HFFc6 (cell line): ENCODE measurements at regions not wholly inside any gene's neighbourhood (a gene's known extent, or its start where the extent isn't known, plus 50 kb on each side); places are given as distances from the start of the nearest gene placed in this dataset.

Source experiments
- DNase-seq: peaks from one replicate; pipeline ENCODE4 v3.0.0-alpha.2; 2018
- H3K27ac Mint-ChIP-seq: 2 replicates; pipeline ENCODE4 v1.8.0; 2020; ENCODE audit warnings: mild to moderate bottlenecking, mixed read lengths
- H3K27me3 Mint-ChIP-seq: 2 replicates; pipeline ENCODE4 v1.8.0; 2021; ENCODE audit warnings: mild to moderate bottlenecking, moderate library complexity, mixed read lengths; ENCODE audit not compliant: insufficient read depth
- H3K36me3 Mint-ChIP-seq: 2 replicates; pipeline ENCODE4 v1.8.0; 2021; ENCODE audit warnings: low read depth, mixed read lengths
- H3K4me1 Mint-ChIP-seq: 2 replicates; pipeline ENCODE4 v1.8.0; 2020; ENCODE audit warnings: low read depth, mixed read lengths
- H3K4me3 Mint-ChIP-seq: 2 replicates; pipeline ENCODE4 v1.8.0; 2020; ENCODE audit warnings: mild to moderate bottlenecking, moderate library complexity, mixed read lengths
- H3K9me3 Mint-ChIP-seq: 2 replicates; pipeline ENCODE4 v1.8.0; 2020; ENCODE audit warnings: mild to moderate bottlenecking, mixed read lengths
- TF ChIP-seq, protein P1 (sequence below): fragments of 200-600 bp; sonication (generic); IDR thresholded peaks from 2 replicates; pipeline ENCODE4 v1.5.0; 2021; ENCODE audit warnings: antibody characterized with exemption, mild to moderate bottlenecking

DNA sequence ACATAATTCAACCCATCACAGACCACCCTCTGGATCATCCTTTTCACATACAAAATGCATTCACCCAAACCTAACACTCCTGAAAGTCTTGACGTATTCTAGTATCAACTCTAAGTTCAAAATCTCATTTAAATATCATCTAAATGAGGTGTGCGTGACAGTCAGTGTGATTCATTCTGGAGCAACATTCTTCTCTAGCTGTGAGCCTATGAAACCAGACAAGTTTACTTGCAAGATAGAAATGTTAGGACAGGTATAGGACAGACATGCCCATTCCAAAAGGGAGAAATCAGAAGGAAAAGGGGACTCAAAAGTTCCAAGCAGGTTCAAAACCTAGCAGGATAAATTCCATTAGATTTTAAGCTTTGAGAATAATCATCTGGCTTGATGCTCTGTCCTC is 329.7 kb downstream of the CD83 start:
- Mint-ChIP-seq H3K36me3 (no peaks in the 10 kb centered on the region), H3K27ac (no peak overlapping the region), H3K4me3 (no peak overlapping the region), H3K27me3 (peaks cover 1% of the 10 kb centered on the region; the same call in 1 of the 2 replicates), H3K9me3 (peaks cover 5% of the 10 kb centered on the region; the same call in 1 of the 2 replicates), H3K4me1 (peaks cover 16% of the 10 kb centered on the region)
- DNase-seq = no peak
- TF ChIP-seq, protein P1, sequence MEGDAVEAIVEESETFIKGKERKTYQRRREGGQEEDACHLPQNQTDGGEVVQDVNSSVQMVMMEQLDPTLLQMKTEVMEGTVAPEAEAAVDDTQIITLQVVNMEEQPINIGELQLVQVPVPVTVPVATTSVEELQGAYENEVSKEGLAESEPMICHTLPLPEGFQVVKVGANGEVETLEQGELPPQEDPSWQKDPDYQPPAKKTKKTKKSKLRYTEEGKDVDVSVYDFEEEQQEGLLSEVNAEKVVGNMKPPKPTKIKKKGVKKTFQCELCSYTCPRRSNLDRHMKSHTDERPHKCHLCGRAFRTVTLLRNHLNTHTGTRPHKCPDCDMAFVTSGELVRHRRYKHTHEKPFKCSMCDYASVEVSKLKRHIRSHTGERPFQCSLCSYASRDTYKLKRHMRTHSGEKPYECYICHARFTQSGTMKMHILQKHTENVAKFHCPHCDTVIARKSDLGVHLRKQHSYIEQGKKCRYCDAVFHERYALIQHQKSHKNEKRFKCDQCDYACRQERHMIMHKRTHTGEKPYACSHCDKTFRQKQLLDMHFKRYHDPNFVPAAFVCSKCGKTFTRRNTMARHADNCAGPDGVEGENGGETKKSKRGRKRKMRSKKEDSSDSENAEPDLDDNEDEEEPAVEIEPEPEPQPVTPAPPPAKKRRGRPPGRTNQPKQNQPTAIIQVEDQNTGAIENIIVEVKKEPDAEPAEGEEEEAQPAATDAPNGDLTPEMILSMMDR = no peak

DNA sequence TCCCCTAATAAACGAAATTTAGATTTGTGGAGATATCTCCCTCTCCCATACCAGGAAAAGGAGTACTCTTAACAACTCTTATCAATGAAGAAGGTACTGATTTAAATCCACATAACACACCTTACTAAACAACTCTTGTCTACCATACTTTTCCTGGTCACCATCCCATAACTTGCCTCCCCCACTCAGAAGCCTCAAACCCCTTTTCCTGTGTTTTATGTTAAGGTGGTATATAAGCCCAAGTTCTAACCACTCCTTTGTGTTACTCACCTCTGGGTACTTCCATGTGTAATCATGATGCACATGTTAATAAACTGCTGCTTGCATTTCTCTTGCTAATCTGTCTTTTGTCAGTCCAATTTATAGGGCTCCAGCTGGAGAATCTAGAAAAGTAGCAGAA is 330.7 kb downstream of the CD83 start:
- Mint-ChIP-seq H3K36me3 (no peaks in the 10 kb centered on the region), H3K27me3 (peaks cover 6% of the 10 kb centered on the region; the same call in 1 of the 2 replicates), H3K27ac (no peak overlapping the region), H3K4me3 (no peak overlapping the region), H3K9me3 (peaks cover 5% of the 10 kb centered on the region; the same call in 1 of the 2 replicates), H3K4me1 (peaks cover 16% of the 10 kb centered on the region)
- TF ChIP-seq, protein P1 = no peak
- no peak for DNase-seq

DNA sequence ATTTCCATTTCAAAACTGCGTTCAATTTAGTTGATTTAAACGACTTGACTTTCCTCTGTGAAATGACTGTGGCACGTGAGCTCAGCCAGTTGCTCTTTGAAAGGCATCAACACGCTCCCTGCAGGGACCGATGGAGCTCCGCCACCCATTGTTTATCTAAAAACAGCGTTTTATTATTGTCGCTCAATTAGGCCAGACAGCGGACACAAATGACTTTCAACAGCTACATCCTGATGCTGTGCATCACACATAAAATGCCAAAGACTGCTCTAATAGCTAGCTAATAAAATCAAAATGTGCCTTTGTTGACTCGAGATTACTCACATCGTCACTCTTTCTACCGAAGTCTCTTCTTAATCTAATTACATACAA is 332.5 kb downstream of the CD83 start:
- Mint-ChIP-seq H3K27me3 (peaks cover 7% of the 10 kb centered on the region; the same call in 1 of the 2 replicates), H3K36me3 (no peaks in the 10 kb centered on the region), H3K9me3 (peaks cover 5% of the 10 kb centered on the region; the same call in 1 of the 2 replicates), H3K27ac (no peak overlapping the region), H3K4me3 (no peak overlapping the region; the same call in 1 of the 2 replicates), H3K4me1 (peaks cover 16% of the 10 kb centered on the region)
- TF ChIP-seq, protein P1 = no peak
- DNase-seq = no peak

DNA sequence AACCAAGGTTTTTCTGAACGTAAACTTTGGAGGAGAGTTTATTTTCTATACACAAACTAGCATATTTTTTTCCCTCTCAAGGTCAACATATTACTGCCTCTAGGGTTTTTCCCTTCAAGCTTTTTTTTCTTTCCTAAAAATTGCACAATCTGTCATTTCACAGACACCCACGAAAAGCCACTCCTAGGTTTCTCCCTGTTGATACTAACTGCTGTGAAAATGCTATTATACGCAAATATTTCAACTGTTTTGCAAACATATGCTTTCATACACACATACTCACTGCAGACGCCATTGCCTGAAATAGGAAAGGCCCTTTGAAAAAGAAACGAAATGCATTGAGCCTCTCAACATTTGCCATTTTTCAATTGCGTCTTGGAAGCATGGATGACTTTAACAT is 333.0 kb downstream of the CD83 start:
- Mint-ChIP-seq H3K4me1 (peaks cover 16% of the 10 kb centered on the region), H3K27ac (no peak overlapping the region), H3K36me3 (no peaks in the 10 kb centered on the region), H3K9me3 (peaks cover 5% of the 10 kb centered on the region; the same call in 1 of the 2 replicates), H3K4me3 (no peak overlapping the region), H3K27me3 (peaks cover 7% of the 10 kb centered on the region; the same call in 1 of the 2 replicates)
- no peak for DNase-seq
- TF ChIP-seq, protein P1 = no peak

DNA sequence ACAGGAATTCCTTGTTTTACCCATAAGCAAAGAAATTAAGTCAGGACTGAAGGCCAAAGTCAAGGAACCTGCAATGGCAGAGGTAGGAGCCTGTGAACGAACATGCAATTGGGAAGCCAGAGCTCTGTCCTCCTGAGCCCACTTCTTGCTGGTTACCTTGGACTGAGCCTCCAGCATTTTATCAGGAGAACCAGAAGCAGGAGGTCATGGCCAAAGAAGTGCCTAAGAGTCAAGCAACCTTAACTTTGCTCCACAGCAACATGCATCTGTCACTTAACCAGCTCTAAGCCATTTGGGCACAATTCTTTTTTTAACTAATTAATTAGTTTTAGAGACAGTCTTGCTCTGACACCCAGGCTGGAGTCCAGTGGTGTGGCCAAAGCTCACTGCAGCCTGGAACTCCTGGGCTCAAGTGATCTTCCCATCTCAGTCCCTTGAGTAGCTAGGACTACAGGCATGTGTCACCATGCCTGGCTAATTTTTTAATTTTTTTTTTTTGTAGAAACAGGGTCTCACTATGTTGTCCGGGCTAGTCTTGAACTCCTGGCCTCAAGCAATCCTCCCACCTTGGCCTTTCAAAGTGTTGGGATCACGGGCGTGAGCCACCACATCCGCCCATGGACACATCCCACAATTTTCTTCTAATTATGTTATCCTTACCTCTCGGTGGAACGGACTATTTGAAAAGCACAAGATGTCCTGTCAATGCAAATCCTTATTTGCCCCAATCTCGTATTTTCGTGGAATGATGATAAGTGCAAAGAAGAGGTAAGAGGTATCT is 334.2 kb downstream of the CD83 start:
- no peak overlapping the region for H3K27ac Mint-ChIP-seq
- no peaks in the 10 kb centered on the region for H3K36me3 Mint-ChIP-seq
- TF ChIP-seq, protein P1 = no peak
- DNase-seq = no peak
- H3K4me3 Mint-ChIP-seq = no peak overlapping the region
- peaks cover 16% of the 10 kb centered on the region for H3K4me1 Mint-ChIP-seq
- peaks cover 7% of the 10 kb centered on the region; the same call in 1 of the 2 replicates for H3K27me3 Mint-ChIP-seq
- H3K9me3 Mint-ChIP-seq = peaks cover 5% of the 10 kb centered on the region; the same call in 1 of the 2 replicates
